Naive thymus-derived CD4-positive, alpha-beta T cell (primary cell): ENCODE measurements at regions not wholly inside any gene's neighbourhood (a gene's known extent, or its start where the extent isn't known, plus 50 kb on each side); places are given as distances from the start of the nearest gene placed in this dataset.
"Not testable (repeated sequence)": the region's sequence is repeated elsewhere in the genome, so short reads cannot be mapped to it uniquely, and the experiment has no call there.

Source experiments
- ATAC-seq: fragments of 150-1000 bp; cut with Tn5 transposase; 2 replicates; pipeline ENCODE4 v1.10.0; 2021; ENCODE audit warnings: mild to moderate bottlenecking, moderate library complexity
- CTCF ChIA-PET: fragments of 350-600 bp; sonication (Branson Sonifier 250); formaldehyde crosslinking; loops from one replicate; lab custom pipeline; 2021; ENCODE audit warnings: antibody characterized with exemption; lab: Charles Lee
- POLR2A ChIA-PET: fragments of 350-600 bp; sonication (Branson Sonifier 250); formaldehyde crosslinking; loops from one replicate; lab custom pipeline; 2021; ENCODE audit warnings: antibody characterized with exemption, inconsistent platforms; lab: Charles Lee
- DNase-seq, 9 donors: peaks; one replicate each; pipeline versions ENCODE4 v3.0.0 to v3.0.0-alpha.2; 2020 to 2022; ENCODE audit warnings: mixed read lengths in 1 of 9
- H3K27ac ChIP-seq: one replicate; pipeline ENCODE4 v1.7.0; 2013; ENCODE audit warnings: mild to moderate bottlenecking, low read depth, low read length, moderate library complexity
- H3K27me3 ChIP-seq, 2 donors: one replicate each; pipeline ENCODE4 v1.7.0; 2013; ENCODE audit warnings: low read length in 2 of 2, mild to moderate bottlenecking in 2 of 2, moderate library complexity in 2 of 2; ENCODE audit not compliant: control insufficient read depth in 2 of 2, insufficient read depth in 2 of 2
- H3K36me3 ChIP-seq, 3 experiments: 1 replicate in 2 of 3; 2 replicates in 1 of 3; pipeline ENCODE4 v1.7.0; 2013; ENCODE audit warnings: low read length in 3 of 3, mild to moderate bottlenecking in 3 of 3, moderate library complexity in 1 of 3; ENCODE audit not compliant: insufficient read depth in 3 of 3, control insufficient read depth in 2 of 3
- H3K4me1 ChIP-seq, 2 donors: one replicate each; pipeline ENCODE4 v1.7.0; 2013; ENCODE audit warnings: low read length in 2 of 2, mild to moderate bottlenecking in 2 of 2, moderate library complexity in 1 of 2; ENCODE audit not compliant: control insufficient read depth in 2 of 2, insufficient read depth in 2 of 2
- H3K4me3 ChIP-seq: 2 replicates; pipeline ENCODE4 v1.7.0; 2013; ENCODE audit warnings: mild to moderate bottlenecking, low read length
- H3K9me3 ChIP-seq, 3 experiments: 1 replicate in 2 of 3; 2 replicates in 1 of 3; pipeline ENCODE4 v1.7.0; 2013; ENCODE audit warnings: low read length in 3 of 3; ENCODE audit not compliant: control insufficient read depth in 2 of 3
- H3K27ac Mint-ChIP-seq, 9 donors: one replicate each; pipeline ENCODE4 v1.8.0; 2020 to 2022; ENCODE audit warnings: mixed read lengths in 9 of 9, mild to moderate bottlenecking in 8 of 9, moderate library complexity in 5 of 9, inconsistent platforms in 2 of 9
- H3K27me3 Mint-ChIP-seq, 5 donors: one replicate each; pipeline ENCODE4 v1.8.0; 2021 to 2022; ENCODE audit warnings: mixed read lengths in 5 of 5, mild to moderate bottlenecking in 1 of 5
- H3K36me3 Mint-ChIP-seq, 5 donors: one replicate each; pipeline ENCODE4 v1.8.0; 2020 to 2022; ENCODE audit warnings: mixed read lengths in 5 of 5, mild to moderate bottlenecking in 3 of 5, inconsistent platforms in 1 of 5
- H3K4me1 Mint-ChIP-seq, 7 donors: one replicate each; pipeline ENCODE4 v1.8.0; 2020 to 2022; ENCODE audit warnings: mixed read lengths in 7 of 7, mild to moderate bottlenecking in 3 of 7, inconsistent platforms in 1 of 7
- H3K4me3 Mint-ChIP-seq, 10 donors: one replicate each; pipeline ENCODE4 v1.8.0; 2020 to 2022; ENCODE audit warnings: mild to moderate bottlenecking in 10 of 10, mixed read lengths in 10 of 10, moderate library complexity in 6 of 10, inconsistent platforms in 2 of 10
- H3K9me3 Mint-ChIP-seq, 11 donors: one replicate each; pipeline ENCODE4 v1.8.0; 2020 to 2022; ENCODE audit warnings: mixed read lengths in 11 of 11, mild to moderate bottlenecking in 4 of 11, inconsistent platforms in 1 of 11, moderate library complexity in 1 of 11
- intact Hi-C, 2 donors: fragments of 100-400 bp; cut with micrococcal nuclease; formaldehyde crosslinking; loops; one replicate each; pipeline ENCODE4 v1.15.1; 2023

DNA sequence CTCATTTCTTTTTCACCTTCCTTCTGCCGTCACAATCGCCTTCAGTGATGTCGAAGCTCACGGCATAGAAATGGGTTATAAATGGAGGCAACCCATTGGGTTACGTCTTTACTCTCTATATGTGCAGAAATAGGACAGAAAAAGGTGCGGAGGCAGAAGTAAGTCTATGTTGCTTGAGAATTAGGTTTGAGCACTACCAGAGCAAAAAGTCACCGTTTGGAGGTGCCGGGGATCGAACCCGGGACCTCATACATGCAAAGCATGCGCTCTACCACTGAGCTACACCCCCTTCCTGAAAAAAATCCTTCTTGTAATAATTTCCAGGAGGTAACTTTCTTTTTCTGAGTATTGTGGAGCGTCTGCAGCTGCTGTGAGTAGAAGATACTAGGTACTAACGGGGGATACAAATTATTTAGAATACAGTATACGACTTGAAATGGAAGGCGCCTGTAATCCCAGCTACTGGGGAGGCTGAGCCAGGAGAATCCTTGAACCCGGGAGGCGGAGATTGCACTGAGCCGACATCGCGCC, 134.2 kb downstream of the TRIM27 start:
- Mint-ChIP-seq H3K4me1 (peaks cover 4 to 21% (median 12%) of the 10 kb centered on the region in 7 donors), H3K9me3 (peaks cover 0 to 96% (median 44%) of the 10 kb centered on the region in 11 donors), H3K27ac (peak overlapping the region in 6 of 9 donors; percentile 37 to 73 (median 50)), H3K4me3 (peak overlapping the region in 8 of 10 donors; percentile 25 to 60 (median 48)), H3K36me3 (peaks cover 5 to 46% (median 8%) of the 10 kb centered on the region in 5 donors), H3K27me3 (peaks cover 89 to 97% (median 93%) of the 10 kb centered on the region in 5 donors)
- ChIA-PET CTCF (no interaction called here), POLR2A (no interaction called here)
- Histone ChIP-seq H3K27ac (no peak overlapping the region), H3K36me3 (no peaks in the 10 kb centered on the region), H3K4me1 (no peaks in the 10 kb centered on the region), H3K27me3 (peaks cover 11 to 46% of the 10 kb centered on the region in 2 donors), H3K4me3 (no peak overlapping the region), H3K9me3 (peaks cover 0 to 12% (median 0%) of the 10 kb centered on the region in 3 experiments)
- ATAC-seq: no peak
- intact Hi-C loops: loop anchor here in 1 of 2 donors (10.0 kb wide), 2 partner anchors 155 to 1495 kb away; no protein-coding TSS in a partner anchor
- DNase-seq: no peak

DNA sequence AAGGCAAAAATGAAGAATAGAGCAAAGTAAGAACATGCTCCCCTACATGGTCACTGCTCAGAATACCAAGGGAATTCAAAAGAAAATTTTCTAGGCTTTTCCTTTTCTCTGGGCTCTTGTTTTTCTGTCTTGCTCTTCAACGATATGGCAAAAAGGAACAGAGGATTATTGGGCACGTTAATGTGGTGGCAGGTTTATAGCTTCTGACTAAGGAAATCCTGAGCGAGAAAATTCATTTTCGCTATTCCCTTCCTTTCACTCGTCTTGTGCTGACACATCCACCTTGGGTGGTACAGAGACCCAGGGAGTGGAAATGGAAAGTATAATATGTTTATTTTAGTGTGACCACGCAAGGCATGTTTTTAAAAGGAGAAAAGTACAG, 132.8 kb downstream of the TRIM27 start:
- peaks cover 0 to 96% (median 43%) of the 10 kb centered on the region in 11 donors for H3K9me3 Mint-ChIP-seq
- peak overlapping the region in 3 of 9 donors; percentile 34 to 78 (median 37) for H3K27ac Mint-ChIP-seq
- H3K4me1 Mint-ChIP-seq: peaks cover 4 to 33% (median 14%) of the 10 kb centered on the region in 7 donors
- H3K27me3 Mint-ChIP-seq: peaks cover 89 to 98% (median 93%) of the 10 kb centered on the region in 5 donors
- Histone ChIP-seq H3K36me3 (no peaks in the 10 kb centered on the region), H3K27ac (no peak overlapping the region), H3K4me1 (no peaks in the 10 kb centered on the region), H3K27me3 (peaks cover 10 to 47% of the 10 kb centered on the region in 2 donors), H3K9me3 (peaks cover 0 to 12% (median 0%) of the 10 kb centered on the region in 3 experiments), H3K4me3 (no peak overlapping the region)
- ATAC-seq (no peak), DNase-seq (no peak)
- peaks cover 5 to 44% (median 8%) of the 10 kb centered on the region in 5 donors for H3K36me3 Mint-ChIP-seq
- ChIA-PET POLR2A (no interaction called here), CTCF (no interaction called here)
- H3K4me3 Mint-ChIP-seq: peak overlapping the region in 3 of 10 donors; percentile 16 to 45 (median 24)
- intact Hi-C loops: no loop called here

DNA sequence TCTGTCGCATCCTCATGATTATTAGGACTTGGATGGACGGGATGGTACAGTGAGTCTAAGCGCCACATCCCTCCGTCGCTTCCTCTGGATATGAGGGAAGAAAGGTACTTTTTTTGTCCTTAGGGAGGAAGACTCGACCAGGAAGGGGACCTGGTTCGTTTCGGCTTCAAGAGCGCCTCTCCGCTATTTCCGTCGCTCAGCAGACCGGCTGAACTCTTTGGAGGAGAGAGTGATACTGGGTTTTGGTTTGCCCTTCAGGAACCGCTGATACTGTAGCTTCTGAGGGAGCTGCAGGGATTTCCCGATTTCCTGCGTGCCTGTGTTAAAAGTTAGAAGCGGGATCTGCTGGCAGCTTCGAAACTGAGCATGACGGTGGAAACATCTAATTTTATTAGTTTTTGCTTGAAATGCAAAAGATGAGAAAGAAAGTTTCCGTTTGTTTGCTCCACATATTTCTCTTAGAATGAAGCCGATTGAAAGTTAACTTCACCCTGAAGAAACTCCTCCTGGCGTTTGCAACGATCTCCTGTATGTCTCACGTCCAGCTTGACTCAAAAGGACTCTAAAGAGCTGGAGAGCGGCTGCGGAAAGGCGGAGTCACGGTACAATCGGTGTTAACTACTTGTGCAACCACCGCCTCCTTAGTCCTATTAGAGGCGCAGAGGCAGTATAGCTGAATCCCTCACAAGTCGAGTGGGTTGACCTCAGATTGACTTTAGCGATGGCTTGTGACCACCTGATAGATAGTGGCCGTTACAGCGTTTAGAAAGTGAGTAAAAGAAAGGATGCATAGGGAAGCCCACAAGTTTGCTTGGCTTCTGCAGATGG, 129.4 kb downstream of the TRIM27 start:
- peaks cover 0 to 12% (median 0%) of the 10 kb centered on the region in 3 experiments for H3K9me3 ChIP-seq
- peak overlapping the region in 5 of 10 donors; percentile 9 to 64 (median 25) for H3K4me3 Mint-ChIP-seq
- H3K36me3 Mint-ChIP-seq: peaks cover 4 to 32% (median 6%) of the 10 kb centered on the region in 5 donors
- peaks cover 8 to 52% of the 10 kb centered on the region in 2 donors for H3K27me3 ChIP-seq
- peaks cover 4 to 34% (median 8%) of the 10 kb centered on the region in 7 donors for H3K4me1 Mint-ChIP-seq
- peak overlapping the region in 3 of 9 donors; percentile 3 to 66 (median 10) for H3K27ac Mint-ChIP-seq
- H3K4me3 ChIP-seq: no peak overlapping the region
- H3K27ac ChIP-seq: no peak overlapping the region
- H3K27me3 Mint-ChIP-seq: peaks cover 85 to 93% (median 86%) of the 10 kb centered on the region in 5 donors
- no peak for DNase-seq
- no peaks in the 10 kb centered on the region for H3K36me3 ChIP-seq
- ChIA-PET POLR2A (no interaction called here), CTCF (no interaction called here)
- intact Hi-C loops: no loop called here
- H3K4me1 ChIP-seq: no peaks in the 10 kb centered on the region
- H3K9me3 Mint-ChIP-seq: peaks cover 0 to 80% (median 36%) of the 10 kb centered on the region in 11 donors
- no peak for ATAC-seq

DNA sequence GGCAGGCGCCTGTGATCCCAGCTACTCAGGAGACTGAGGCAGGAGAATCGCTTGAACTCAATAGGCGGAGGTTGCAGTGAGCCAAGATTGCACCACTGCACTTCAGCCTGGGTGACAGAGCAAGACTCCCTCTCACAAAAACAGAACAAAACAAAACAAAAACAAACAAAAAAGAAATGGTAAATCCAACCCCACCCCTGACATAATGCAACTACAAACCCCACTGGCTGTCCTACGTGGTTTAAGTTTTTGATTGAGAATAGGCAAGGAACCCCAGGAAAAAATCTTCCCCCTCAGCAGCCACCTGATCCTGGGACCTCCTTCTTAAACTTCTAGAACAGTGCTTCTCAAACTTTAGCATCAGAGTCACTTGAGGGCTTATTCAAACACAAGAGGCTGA, 123.1 kb downstream of the TRIM27 start:
- H3K4me1 ChIP-seq, DNase-seq, H3K4me3 Mint-ChIP-seq, H3K27ac ChIP-seq, intact Hi-C loops, H3K36me3 ChIP-seq, H3K9me3 ChIP-seq, ATAC-seq, CTCF ChIA-PET, POLR2A ChIA-PET, H3K27ac Mint-ChIP-seq, H3K4me3 ChIP-seq: not testable (repeated sequence)
- H3K27me3 Mint-ChIP-seq: peaks cover 73 to 91% (median 87%) of the 10 kb centered on the region in 5 donors
- H3K9me3 Mint-ChIP-seq: peaks cover 2 to 50% (median 15%) of the 10 kb centered on the region in 11 donors
- peaks cover 0 to 10% (median 3%) of the 10 kb centered on the region in 5 donors for H3K36me3 Mint-ChIP-seq
- H3K4me1 Mint-ChIP-seq: peaks cover 0 to 13% (median 4%) of the 10 kb centered on the region in 7 donors
- H3K27me3 ChIP-seq: peaks cover 3 to 16% of the 10 kb centered on the region in 2 donors

DNA sequence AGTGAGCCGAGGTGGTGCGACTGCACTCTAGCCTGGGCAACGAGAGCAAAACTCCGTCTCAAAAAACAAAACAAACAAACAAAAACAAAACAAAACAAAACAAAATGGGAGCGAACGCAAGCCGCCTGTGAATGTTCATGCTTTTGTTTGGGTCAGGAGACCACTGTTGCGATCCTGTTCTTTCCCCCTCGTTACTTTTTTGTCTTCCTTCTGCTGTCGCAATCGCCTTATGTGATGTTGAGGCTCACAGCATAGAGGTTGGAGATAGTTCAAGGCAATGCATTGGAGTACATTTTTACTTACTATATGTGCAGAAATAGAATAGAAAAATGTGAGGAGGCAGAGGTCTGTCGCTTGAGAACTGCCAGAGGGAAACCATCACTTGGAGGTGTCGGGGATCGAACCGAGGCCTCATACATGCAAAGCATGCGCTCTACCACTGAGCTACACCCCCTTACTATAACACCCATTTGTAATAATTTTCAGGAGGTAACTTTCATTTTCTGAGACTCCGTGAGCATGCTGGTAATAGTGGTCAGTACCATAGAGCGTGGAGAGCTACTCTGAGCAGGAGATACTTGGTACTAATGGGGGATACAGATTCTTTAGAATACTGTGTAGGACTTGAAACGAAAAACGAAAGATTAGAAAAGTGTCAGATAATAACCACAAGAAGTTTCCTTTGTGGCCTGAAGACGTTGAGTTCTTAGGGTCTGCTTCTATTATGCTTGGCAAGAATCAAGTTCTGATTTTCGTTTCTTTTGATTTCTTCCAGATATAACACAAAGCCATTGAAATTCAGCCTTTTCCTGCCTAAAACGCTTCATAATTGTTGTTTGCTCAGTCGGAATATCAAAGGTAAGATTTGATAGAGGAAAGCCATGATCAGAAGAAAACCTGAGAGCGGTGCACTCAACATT, 121.1 kb downstream of the TRIM27 start:
- H3K27me3 ChIP-seq: peaks cover 3 to 5% of the 10 kb centered on the region in 2 donors
- ATAC-seq (no peak), DNase-seq (no peak)
- Mint-ChIP-seq H3K4me3 (peak overlapping the region in 3 of 10 donors; percentile 1 to 21 (median 1)), H3K27ac (no peak overlapping the region), H3K4me1 (peaks cover 0 to 7% (median 3%) of the 10 kb centered on the region in 7 donors), H3K36me3 (peaks cover 0 to 3% (median 0%) of the 10 kb centered on the region in 5 donors), H3K9me3 (peaks cover 2 to 52% (median 15%) of the 10 kb centered on the region in 11 donors), H3K27me3 (peaks cover 72 to 90% (median 88%) of the 10 kb centered on the region in 5 donors)
- H3K4me1 ChIP-seq: no peaks in the 10 kb centered on the region
- H3K27ac ChIP-seq: no peak overlapping the region
- no peak overlapping the region for H3K4me3 ChIP-seq
- ChIA-PET CTCF (no interaction called here), POLR2A (no interaction called here)
- H3K9me3 ChIP-seq: peaks cover 0 to 3% (median 0%) of the 10 kb centered on the region in 3 experiments
- intact Hi-C loops: no loop called here
- no peaks in the 10 kb centered on the region for H3K36me3 ChIP-seq

DNA sequence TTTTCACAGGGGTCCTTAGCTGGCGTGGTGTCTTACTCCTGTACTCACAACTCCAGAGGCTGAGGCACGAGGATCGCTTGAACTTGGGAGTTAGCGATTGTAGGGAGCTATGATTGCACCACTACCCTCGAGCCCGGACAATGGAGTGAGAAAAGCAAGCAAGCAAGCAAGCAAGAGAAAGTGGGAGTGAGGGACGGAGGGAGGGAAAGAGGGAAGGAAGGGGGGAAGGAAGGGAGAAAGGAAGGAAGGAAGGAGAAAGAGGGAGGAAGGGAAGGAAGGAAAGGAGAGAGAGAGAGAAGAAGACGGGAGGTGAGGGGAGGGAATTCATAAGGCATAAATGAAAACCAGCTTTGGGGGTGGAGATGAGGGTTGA, 120.5 kb downstream of the TRIM27 start:
- no peak overlapping the region for H3K27ac ChIP-seq
- no peak overlapping the region for H3K27ac Mint-ChIP-seq
- peaks cover 4 to 59% (median 21%) of the 10 kb centered on the region in 11 donors for H3K9me3 Mint-ChIP-seq
- peaks cover 74 to 91% (median 89%) of the 10 kb centered on the region in 5 donors for H3K27me3 Mint-ChIP-seq
- peaks cover 0 to 10% of the 10 kb centered on the region in 2 donors for H3K27me3 ChIP-seq
- DNase-seq (no peak), ATAC-seq (no peak)
- no peak overlapping the region for H3K4me3 ChIP-seq
- H3K36me3 Mint-ChIP-seq: peaks cover 0 to 3% (median 0%) of the 10 kb centered on the region in 5 donors
- no peaks in the 10 kb centered on the region for H3K4me1 ChIP-seq
- intact Hi-C loops: no loop called here
- peak overlapping the region in 1 of 10 donors; percentile 21 for H3K4me3 Mint-ChIP-seq
- ChIA-PET CTCF (no interaction called here), POLR2A (no interaction called here)
- peaks cover 0 to 13% (median 5%) of the 10 kb centered on the region in 7 donors for H3K4me1 Mint-ChIP-seq
- H3K9me3 ChIP-seq: peaks cover 0 to 3% (median 0%) of the 10 kb centered on the region in 3 experiments
- H3K36me3 ChIP-seq: no peaks in the 10 kb centered on the region
